ENCODE measurements at regions not wholly inside any gene's neighbourhood (a gene's known extent, or its start where the extent isn't known, plus 50 kb on each side); places are given as distances from the start of the nearest gene placed in this dataset.
"Not testable (repeated sequence)": the region's sequence is repeated elsewhere in the genome, so short reads cannot be mapped to it uniquely, and the experiment has no call there.

DNA sequence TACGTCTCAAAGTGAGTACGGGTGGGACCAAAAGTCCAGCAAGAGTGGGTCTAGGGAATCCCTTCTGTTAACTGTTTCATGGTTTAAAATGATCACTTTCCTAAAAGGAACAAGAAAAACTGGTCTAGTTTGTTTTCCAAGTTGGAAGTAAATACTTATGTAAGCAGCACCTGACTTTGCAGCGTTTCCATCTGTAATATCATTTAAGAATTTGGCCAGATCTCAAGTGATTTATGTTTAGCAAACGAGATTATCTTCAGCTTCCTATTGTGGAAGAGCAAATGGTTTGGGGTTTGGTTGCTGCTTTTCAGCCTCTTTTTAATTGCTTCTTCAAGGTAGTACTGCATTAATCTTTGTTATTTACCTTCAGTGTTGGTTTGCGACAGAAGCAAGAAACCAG lies 50.4 kb downstream of the FHIP1A start:
- DNase-seq, result peak; percentile 2

DNA sequence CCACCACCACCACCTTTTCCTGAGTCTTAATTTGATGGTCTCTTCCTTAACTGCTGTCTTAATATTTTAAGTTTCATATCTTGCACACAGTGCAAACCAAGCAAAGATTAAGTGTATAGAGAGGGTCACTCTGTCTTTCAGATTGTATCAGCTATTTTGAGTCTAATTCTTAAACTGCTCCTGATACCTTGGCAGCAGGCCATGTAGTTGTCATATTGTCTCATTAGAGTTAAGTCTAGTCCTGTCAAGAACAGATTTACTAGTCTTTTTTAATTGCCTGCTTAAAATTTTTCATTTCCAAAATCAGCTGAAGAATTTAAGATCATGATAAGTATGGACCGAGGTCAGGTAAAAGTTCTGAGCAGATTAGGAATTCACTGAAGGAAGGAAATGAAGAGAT lies 51.5 kb downstream of the FHIP1A start:
- DNase-seq, result no peak

DNA sequence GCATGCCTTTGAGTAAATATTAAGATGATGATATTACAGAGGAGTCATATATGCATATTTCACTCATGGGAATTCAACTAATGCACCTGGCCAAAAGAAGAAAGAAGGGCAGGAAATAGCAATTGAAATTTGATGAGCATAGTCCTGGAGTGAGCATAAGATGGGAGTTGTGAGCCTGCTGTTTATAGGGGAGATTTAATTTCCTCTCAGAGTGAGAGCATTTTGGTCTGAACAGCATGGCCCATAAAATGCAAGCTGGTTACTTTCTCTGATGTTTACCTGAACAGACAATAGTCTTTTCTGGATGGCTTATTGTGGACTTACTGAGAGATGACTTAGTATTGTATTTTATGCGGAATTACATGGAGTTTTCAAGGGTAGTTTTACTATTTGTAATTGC lies 53.6 kb downstream of the FHIP1A start:
- no peak for DNase-seq

DNA sequence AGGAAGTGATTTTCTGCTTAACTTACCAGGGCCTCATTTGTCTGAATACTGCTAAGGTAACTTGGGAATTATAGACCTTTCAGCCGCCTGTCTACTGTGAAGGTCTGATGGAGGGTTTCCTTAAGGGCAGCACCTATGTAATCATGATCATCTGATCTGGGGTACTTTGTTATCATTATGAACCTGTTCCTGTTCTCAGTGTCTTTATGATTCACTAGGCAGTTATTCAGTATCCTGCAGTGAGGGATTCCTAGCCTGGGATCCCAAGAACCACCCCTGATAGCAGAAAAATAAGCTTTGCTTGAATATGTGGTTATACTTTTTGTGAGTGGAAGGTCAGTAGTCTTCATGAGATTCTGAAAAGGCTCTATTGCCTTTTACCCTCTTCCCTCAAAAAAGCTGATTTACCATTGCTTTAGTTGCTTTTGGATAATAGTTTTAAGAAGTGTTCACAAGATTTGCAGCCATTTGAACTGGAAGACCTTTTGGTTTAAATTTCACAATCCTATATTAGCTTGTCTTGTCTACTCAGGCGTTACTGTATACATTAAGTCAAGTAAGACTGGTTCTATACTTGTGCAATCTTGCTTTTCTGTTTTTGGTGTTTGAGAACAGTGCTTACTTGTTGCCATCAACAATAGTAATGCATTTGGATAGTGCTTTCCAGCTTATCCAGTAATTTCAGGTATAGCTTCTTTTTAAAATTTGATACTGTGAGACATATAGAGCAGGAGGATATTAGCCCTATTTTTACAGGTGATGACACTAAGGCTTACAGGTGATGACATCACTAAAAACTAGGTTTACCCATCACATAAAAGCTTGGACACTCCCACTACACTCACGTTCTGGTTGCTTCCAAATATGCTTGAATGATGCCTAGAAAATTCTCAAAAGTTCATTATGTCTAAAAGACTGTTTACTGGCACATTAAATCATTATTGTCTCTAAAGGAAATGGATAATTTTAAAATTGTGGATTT lies 60.0 kb downstream of the FHIP1A start:
- no peak for DNase-seq

GRCh38 chr4:151469970-151470369 lies 61.0 kb downstream of the FHIP1A start:
- no peak for DNase-seq

DNA sequence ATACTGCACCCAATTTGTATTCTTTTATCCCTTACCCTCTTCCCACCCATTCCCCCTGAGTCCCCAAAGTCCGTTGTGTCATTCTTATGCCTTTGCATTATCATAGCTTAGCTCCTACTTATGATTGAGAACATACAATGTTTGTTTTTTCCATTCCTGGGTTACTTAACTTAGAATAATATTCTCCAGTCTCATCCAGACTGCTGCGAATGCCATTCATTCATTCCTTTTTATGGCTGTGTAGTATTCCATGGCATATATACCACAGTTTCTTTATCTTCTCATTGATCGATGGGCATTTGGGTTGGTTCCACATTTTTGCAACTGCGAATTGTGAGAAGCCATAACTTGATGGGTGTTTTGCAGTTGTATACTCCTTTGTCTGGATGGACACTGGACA lies 62.8 kb downstream of the FHIP1A start:
- no peak for DNase-seq

DNA sequence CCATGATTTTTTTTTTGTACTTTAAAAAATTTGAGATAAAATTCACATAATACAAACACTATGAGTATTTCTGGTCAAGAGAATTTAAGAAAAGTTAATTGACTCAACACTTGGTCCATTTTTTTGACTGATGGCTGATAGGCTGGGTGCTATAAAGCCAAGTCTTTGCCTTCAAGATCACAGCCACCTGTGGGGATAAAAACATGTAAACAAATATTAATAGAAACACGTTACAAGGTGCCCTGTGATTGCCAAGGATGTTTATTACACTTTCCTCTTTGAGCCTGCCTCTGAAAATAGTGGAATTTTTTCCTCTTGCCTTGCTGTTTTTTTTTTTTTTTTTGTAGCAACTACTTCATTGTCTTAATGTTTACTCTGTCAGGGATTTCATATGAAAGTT lies 63.3 kb downstream of the FHIP1A start:
- DNase-seq, result no peak

- no peak for DNase-seq
Observed at GRCh38 chr4:151472711-151473110, 63.7 kb downstream of the FHIP1A start.

DNA sequence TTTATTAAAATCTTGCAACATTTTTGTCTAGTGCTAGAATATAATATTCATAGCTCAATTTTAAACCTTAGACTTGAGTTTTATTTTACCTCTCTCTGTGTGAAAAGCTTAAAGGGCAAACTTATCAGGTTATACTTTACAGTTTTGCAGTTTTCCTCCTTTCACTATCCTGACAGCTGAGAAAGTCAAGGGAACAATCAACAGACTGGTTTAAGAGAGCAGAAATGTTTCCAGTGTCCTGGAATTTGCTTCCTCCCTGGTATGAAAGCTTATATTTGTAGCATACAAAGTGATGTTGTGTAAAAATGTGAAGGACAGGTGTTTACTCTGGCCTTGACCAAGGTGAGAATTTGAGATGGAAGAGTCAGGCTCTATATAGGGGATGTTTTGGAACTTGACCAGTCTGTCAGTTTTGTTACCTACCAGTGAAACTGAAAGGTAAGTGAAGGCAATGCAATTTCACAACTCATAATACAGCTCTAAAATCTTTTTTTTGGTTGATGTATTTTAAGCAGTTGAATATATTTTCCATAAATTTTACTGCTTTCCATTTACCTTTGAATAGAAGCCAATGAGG lies 64.6 kb downstream of the FHIP1A start:
- DNase-seq, result no peak

GRCh38 chr4:151475035-151475714 lies 66.2 kb downstream of the FHIP1A start:
- DNase-seq, result no peak

- no peak for DNase-seq
Observed at GRCh38 chr4:151481813-151482212, 72.8 kb downstream of the FHIP1A start.

GRCh38 chr4:151484396-151485102 lies 75.6 kb downstream of the FHIP1A start:
- DNase-seq, result no peak

- DNase-seq, result no peak
Observed at GRCh38 chr4:151485541-151486131, 76.7 kb downstream of the FHIP1A start.

DNA sequence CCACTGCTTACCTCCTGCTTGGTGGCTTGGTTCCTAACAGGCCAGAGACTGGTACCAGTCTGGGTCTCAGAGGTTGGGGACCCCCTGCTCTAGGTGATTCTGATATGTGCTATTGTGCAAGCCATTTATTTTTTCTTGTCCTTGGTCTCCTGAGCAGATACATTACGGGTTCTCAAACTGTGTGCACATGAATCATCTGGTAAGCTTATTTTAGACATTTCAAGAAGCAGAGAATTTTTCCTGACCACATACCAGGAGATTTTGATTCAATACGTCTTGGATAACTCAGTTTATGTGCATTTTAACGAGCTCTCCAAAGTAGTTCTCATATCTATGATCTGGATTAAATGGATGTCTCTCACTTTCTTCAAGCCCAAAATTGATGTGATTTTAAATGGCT lies 77.2 kb downstream of the FHIP1A start:
- DNase-seq, result no peak

- no peak for DNase-seq
Observed at GRCh38 chr4:151488968-151489367, 80.0 kb downstream of the FHIP1A start.

DNA sequence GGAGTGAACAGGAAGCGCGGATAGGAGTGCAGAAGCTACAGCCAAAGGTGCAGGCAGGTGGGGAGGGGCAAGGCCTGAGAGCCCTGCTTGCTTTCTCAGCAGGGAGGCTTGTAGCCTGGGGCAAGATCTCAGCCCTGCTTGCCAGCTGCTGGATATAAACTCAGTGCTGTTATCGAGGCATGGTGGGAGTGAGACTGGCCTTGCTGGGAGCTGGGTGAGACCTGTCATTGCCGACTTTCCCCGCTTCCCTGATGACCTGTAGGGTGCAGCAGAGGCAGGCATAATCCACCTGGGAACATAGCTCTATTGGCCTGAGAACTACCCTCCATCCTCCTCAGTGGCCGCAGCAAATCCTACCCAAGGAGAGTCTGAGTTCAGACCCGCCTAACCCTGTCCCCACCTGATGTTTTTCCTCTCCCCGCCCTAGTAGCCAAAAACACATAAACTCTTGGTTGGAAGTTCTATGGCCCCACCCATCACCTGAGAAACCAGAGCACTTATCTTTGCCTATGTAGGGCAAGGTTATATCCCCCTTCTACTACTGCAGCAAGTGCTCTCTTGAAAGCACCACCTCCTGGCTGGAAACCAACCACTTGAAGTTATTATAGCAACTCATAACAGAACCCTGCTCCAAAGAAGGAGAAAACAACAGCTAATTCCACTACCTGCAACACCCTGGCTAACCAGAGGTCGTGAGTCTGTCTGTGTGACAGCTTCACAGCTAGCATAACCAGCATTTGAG lies 80.7 kb downstream of the FHIP1A start:
- no peak for DNase-seq

DNA sequence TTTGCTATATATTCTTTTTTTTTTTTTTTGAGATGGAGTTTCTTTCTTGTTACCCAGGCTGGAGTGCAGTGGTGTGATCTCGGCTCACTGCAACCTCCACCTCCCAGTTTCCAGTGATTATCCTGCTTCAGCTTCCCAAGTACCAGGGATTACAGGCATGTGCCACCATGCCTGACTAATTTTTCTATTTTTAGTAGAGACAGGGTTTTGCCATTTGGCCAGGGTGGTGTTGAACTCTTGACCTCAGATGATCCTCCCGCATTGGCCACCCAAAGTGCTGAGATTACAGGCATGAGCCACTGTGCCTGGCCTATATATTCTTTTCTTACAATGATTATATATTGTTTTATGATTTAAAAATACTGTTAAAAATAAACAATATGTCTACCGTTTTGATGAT lies 86.6 kb downstream of the FHIP1A start:
- not testable (repeated sequence) for DNase-seq

DNA sequence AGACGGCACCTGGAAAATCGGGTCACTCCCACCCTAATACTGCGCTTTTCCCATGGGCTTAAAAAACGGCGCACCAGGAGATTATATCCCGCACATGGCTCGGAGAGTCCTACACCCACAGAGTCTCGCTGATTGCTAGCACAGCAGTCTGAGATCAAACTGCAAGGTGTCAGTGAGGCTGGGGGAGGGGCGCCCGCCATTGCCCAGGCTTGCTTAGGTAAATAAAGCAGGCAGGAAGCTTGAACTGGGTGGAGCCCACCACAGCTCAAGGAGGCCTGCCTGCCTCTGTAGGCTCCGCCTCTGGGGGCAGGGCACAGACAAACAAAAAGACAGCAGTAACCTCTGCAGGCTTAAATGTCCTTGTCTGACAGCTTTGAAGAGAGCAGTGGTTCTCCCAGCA lies 102.6 kb downstream of the FHIP1A start:
- not testable (repeated sequence) for DNase-seq

GRCh38 chr4:151517896-151518295 lies 108.9 kb downstream of the FHIP1A start:
- DNase-seq, result no peak

- no peak for DNase-seq
Observed at GRCh38 chr4:151518359-151518758, 109.4 kb downstream of the FHIP1A start.

DNA sequence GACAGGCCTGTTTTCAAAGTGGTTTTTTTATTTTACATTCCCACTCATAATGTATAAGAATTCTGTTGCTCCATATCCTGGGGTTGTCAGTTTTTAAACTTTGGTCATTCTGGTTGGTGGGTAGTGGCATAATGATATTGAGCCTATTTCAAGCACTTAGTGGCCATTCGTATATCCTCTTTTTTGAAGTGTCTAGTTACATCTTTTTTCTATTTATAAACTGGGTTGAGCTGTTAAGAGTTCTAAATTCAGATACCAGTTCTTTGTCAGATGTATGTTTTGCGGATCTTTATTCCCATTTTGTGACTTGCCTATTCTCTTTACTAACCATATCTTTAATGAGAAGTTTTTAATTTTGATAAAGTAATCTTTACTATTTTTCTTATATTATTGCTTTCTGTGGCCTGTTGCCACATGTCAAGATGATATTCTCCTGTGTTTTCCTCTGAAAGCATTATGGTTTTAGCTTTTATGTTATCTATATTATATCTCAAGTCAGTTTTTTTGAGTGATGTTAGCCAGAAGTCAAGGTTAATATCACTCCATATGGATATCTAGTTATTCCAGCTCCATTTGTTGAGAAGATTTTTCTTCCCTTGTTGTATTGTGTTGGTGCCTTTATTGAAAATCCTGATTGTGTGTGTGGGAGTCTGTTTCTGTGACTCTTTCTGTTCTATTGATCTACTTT lies 110.9 kb downstream of the FHIP1A start:
- no peak for DNase-seq

Data from skin of body (tissue), 1 donor.